Peyer's patch (tissue), 4 donors: ENCODE measurements at regions not wholly inside any gene's neighbourhood (a gene's known extent, or its start where the extent isn't known, plus 50 kb on each side); places are given as distances from the start of the nearest gene placed in this dataset.
"Not testable (repeated sequence)": the region's sequence is repeated elsewhere in the genome, so short reads cannot be mapped to it uniquely, and the experiment has no call there.

Experiments used
- DNase-seq, 3 donors: peaks; one replicate each; pipeline ENCODE4 v3.0.0-alpha.2; 2017 to 2019
- H3K27ac ChIP-seq, 4 donors: fragments of 200-600 bp; sonication (generic); one replicate each; pipeline ENCODE4 v1.5.1; 2016 to 2019
- H3K27me3 ChIP-seq, 2 donors: fragments of 200-600 bp; sonication (generic); one replicate each; pipeline ENCODE4 v1.5.1; 2019
- H3K36me3 ChIP-seq, 3 donors: fragments of 200-600 bp; sonication (generic); one replicate each; pipeline ENCODE4 v1.5.1; 2016 to 2019
- H3K4me1 ChIP-seq, 4 donors: fragments of 200-600 bp; sonication (generic); one replicate each; pipeline ENCODE4 v1.5.1; 2016 to 2019
- H3K4me3 ChIP-seq, 4 donors: fragments of 200-600 bp; sonication (generic); 1 replicate in 3 of 4; 2 replicates in 1 of 4; pipeline ENCODE4 v1.5.1; 2016 to 2019; ENCODE audit warnings: mild to moderate bottlenecking in 1 of 4
- H3K9me3 ChIP-seq, 4 donors: fragments of 200-600 bp; sonication (generic); one replicate each; pipeline ENCODE4 v1.5.1; 2016 to 2019; ENCODE audit warnings: mild to moderate bottlenecking in 1 of 4
- POLR2A ChIP-seq, 2 donors: fragments of 450-650 bp; IDR thresholded peaks; one replicate each; pipeline ENCODE4 v1.5.1; 2017; ENCODE audit warnings: antibody characterized with exemption in 2 of 2, mild to moderate bottlenecking in 2 of 2, moderate library complexity in 2 of 2
- TF ChIP-seq, protein P1 (sequence below), 6 experiments: fragments of 450-650 bp in 4 of 6; fragments of 200-600 bp in 2 of 6; sonication (generic) in 1 of 6; IDR thresholded peaks; one replicate each; pipeline ENCODE4 v1.5.1; 2017 to 2019; ENCODE audit warnings: antibody characterized with exemption in 6 of 6, mild to moderate bottlenecking in 3 of 6, moderate library complexity in 1 of 6

DNA sequence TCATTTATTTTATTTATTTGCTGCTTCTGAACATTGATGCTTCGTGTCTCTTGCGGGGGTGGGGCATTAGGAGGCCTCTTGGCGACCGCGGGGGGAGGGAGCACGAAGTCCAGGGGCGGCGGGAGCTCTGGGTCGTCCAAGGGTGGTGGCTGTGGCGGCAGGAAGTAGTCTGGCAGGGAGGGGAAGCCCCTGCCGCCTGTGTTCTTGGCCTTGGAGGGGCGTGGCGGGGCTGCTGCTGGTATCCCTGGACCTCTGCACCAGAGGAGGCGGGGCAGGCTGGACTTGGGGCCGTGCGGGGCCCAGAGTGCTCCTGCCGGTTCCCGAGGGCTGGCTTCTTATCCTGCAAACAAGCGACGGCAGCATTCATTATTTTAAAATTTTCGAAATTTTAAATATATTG is 70.5 kb upstream of the ABI1 start:
- TF ChIP-seq, protein P1, sequence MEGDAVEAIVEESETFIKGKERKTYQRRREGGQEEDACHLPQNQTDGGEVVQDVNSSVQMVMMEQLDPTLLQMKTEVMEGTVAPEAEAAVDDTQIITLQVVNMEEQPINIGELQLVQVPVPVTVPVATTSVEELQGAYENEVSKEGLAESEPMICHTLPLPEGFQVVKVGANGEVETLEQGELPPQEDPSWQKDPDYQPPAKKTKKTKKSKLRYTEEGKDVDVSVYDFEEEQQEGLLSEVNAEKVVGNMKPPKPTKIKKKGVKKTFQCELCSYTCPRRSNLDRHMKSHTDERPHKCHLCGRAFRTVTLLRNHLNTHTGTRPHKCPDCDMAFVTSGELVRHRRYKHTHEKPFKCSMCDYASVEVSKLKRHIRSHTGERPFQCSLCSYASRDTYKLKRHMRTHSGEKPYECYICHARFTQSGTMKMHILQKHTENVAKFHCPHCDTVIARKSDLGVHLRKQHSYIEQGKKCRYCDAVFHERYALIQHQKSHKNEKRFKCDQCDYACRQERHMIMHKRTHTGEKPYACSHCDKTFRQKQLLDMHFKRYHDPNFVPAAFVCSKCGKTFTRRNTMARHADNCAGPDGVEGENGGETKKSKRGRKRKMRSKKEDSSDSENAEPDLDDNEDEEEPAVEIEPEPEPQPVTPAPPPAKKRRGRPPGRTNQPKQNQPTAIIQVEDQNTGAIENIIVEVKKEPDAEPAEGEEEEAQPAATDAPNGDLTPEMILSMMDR (IDR thresholded peaks at IDR 0.05): no peak
- TF ChIP-seq POLR2A (IDR thresholded peaks at IDR 0.05): no peak
- Histone ChIP-seq H3K27me3 (no peaks in the 10 kb centered on the region), H3K36me3 (no peaks in the 10 kb centered on the region), H3K9me3 (no peaks in the 10 kb centered on the region), H3K4me1 (peaks cover 0 to 7% (median 0%) of the 10 kb centered on the region in 4 donors), H3K27ac (no peak overlapping the region), H3K4me3 (peak overlapping the region in 2 of 4 donors; percentile 3 to 23)
- peak; percentile 32 to 80 (median 75) for DNase-seq

DNA sequence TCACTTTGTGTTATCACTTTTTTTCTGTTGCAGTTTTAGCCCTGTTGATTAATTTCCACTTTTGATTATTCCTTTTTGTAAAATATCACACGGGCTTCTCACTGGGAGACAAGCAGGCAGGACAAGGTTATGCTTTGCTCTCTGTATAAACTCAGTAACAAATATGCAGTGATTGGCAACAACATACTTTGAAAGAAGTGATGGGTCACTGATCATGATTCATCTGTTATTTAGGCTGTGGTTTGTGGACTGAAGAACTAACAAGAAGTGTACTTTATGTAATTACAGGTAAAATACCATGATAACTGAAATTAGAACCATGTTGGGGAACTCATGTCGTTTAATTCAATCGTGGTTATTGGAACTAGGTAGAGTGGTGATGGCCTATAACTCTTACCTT is 62.1 kb upstream of the ABI1 start:
- not testable (repeated sequence) for H3K4me3 ChIP-seq, H3K4me1 ChIP-seq, H3K9me3 ChIP-seq, H3K27ac ChIP-seq, H3K27me3 ChIP-seq, H3K36me3 ChIP-seq, DNase-seq

DNA sequence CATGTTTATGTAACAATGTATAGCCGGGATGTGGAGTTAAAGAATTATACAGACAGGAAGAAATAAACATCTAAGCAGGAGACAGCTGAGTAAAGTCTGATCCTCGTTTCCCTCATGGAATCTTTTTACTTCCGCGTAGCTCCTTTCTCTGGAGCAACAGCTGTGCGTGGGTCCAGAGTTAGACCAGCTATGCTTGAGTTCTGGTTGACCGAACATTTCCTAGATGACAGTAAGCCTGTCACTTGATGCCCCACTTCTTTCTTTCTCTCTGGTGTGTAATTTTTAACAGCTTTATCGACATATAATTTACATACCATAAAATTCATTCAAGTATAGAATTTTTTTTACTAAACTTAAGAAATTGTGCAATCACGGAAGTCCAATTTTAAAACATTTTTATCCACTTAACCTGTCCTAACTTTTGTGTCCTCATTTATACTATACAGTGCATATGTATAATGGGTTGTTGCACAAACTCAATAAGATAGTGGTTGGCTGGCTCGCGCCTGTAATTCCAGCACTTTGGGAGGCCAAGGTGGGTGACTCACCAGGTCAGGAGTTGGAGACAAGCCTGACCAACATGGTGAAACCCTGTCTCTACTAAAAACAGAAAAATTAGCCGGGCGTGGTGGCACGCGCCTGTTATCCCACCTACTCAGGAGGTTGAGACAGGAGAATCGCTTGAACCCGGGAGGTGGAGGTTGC is 58.5 kb upstream of the ABI1 start:
- H3K36me3 ChIP-seq, H3K27me3 ChIP-seq, DNase-seq, H3K4me1 ChIP-seq, H3K4me3 ChIP-seq, H3K27ac ChIP-seq, H3K9me3 ChIP-seq: not testable (repeated sequence)

DNA sequence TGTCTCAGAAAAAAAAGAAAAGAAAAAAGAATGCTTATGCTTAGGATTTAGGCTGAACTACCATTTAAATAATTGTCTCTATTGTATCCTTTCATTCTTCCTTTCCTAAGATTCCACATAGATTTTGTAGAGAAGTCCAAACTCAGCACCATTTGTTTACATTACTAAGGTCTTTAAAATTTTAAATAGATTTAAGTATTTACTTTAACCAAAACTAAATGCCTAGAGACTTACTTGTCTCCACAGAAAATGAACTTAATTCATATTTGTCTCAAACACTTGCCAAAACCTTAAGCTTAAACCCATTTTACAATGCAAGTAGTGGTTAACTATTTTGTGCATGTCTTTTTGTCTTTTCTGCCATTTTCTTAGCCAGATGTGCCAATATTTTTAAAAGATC is 54.1 kb upstream of the ABI1 start:
- no peaks in the 10 kb centered on the region for H3K9me3 ChIP-seq
- no peaks in the 10 kb centered on the region for H3K36me3 ChIP-seq
- H3K27me3 ChIP-seq: no peaks in the 10 kb centered on the region
- H3K4me3 ChIP-seq: no peak overlapping the region
- H3K4me1 ChIP-seq: no peaks in the 10 kb centered on the region
- H3K27ac ChIP-seq: no peak overlapping the region
- TF ChIP-seq, protein P1 (IDR thresholded peaks at IDR 0.05): no peak
- TF ChIP-seq POLR2A (IDR thresholded peaks at IDR 0.05): no peak
- no peak for DNase-seq

DNA sequence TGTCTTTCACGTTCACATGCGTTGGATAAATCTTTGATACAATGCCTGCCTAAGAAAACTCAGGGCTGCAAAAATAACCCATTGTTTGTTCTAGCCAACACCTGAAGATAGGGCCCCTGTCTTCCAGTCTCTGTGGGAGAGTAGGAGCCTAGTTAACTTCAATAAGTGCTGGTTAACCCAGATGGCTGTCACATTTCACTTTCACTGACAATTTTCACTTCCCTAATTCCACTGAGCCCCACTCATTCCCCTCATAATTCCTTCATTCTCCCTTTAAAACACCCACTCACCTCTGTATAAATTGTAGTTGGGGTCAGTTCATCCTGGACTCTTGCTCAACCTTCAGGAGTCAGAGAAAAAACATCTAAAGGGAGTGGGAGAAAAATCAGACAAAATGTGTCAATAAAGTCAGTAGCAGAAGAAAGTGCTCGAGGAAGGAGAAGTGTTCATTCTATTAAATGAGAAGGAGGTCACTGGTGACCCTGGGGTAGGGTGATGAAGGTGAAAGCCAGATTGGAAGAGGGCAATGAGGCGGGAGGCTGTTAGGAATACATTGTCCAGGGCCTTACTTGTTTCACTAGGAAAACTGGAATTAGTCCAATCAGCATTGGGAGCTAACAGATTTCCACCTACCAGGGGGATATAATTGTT is 51.2 kb upstream of the ABI1 start:
- Histone ChIP-seq H3K36me3 (no peaks in the 10 kb centered on the region), H3K9me3 (no peaks in the 10 kb centered on the region), H3K27ac (no peak overlapping the region), H3K27me3 (no peaks in the 10 kb centered on the region), H3K4me3 (no peak overlapping the region), H3K4me1 (no peaks in the 10 kb centered on the region)
- TF ChIP-seq, protein P1 (IDR thresholded peaks at IDR 0.05): no peak
- TF ChIP-seq POLR2A (IDR thresholded peaks at IDR 0.05): no peak
- no peak for DNase-seq
